IMR-90 (cell line): ENCODE measurements at regions not wholly inside any gene's neighbourhood (a gene's known extent, or its start where the extent isn't known, plus 50 kb on each side); places are given as distances from the start of the nearest gene placed in this dataset.

Source experiments
- ATAC-seq: fragments of 200-7000 bp; cut with Tn5 transposase; 2 replicates; pipeline ENCODE4 v1.9.1; 2020; ENCODE audit warnings: low read depth, mild to moderate bottlenecking, moderate library complexity
- BruUV-seq: library from RNA; stranded (reverse); fragments of 400-500 nt; replicated peaks from 2 replicates; lab custom pipeline; 2021; lab: Mats Ljungman, UMichigan
- CTCF ChIA-PET: fragments of 300-600 bp; formaldehyde crosslinking; extraction: SDS; loops from one replicate; lab custom pipeline; 2021; ENCODE audit warnings: antibody characterized with exemption; lab: Yijun Ruan, JAX
- POLR2A ChIA-PET: fragments of 300-600 bp; sonication (Branson Sonifier 250); formaldehyde crosslinking; loops from one replicate; lab custom pipeline; 2022; ENCODE audit warnings: antibody characterized with exemption; ENCODE audit not compliant: unreplicated experiment; lab: Charles Lee
- DNase-seq: peaks from one replicate; pipeline ENCODE4 v3.0.0; 2013
- H2AFZ ChIP-seq: replicated peaks from 2 replicates; pipeline ENCODE3; 2013; ENCODE audit warnings: low read length, mild to moderate bottlenecking; ENCODE audit not compliant: poor library complexity
- H2AK5ac ChIP-seq: 2 replicates; pipeline ENCODE4 v1.6.1; 2013; ENCODE audit warnings: low read depth, low read length, inconsistent platforms
- H2AK9ac ChIP-seq: replicated peaks from 2 replicates; pipeline ENCODE3; 2013; ENCODE audit warnings: mild to moderate bottlenecking, low read depth, low read length, moderate library complexity; ENCODE audit not compliant: poor library complexity
- H2BK120ac ChIP-seq: 2 replicates; pipeline ENCODE4 v1.6.1; 2013; ENCODE audit warnings: low read depth, low read length, inconsistent platforms
- H2BK15ac ChIP-seq: 3 replicates; pipeline ENCODE4 v1.6.1; 2013; ENCODE audit warnings: low read depth, low read length, inconsistent platforms
- H2BK20ac ChIP-seq: 2 replicates; pipeline ENCODE4 v1.6.1; 2013; ENCODE audit warnings: low read depth, mild to moderate bottlenecking, inconsistent platforms, low read length, moderate library complexity
- H2BK5ac ChIP-seq: 2 replicates; pipeline ENCODE4 v1.6.1; 2013; ENCODE audit warnings: mild to moderate bottlenecking, low read depth, low read length, inconsistent platforms; ENCODE audit not compliant: poor library complexity, severe bottlenecking
- H3K14ac ChIP-seq: replicated peaks from 2 replicates; pipeline ENCODE4 v1.6.1; 2013; ENCODE audit warnings: low read depth, low read length, inconsistent platforms
- H3K18ac ChIP-seq: 2 replicates; pipeline ENCODE4 v1.6.1; 2013; ENCODE audit warnings: low read depth, low read length, control low read depth
- H3K23ac ChIP-seq: 2 replicates; pipeline ENCODE4 v1.6.1; 2013; ENCODE audit warnings: low read depth, low read length, inconsistent platforms
- H3K27ac ChIP-seq: 2 replicates; pipeline ENCODE4 v1.5.1; 2013; ENCODE audit warnings: mild to moderate bottlenecking, control low read depth, low read length; ENCODE audit not compliant: insufficient read depth
- H3K27me3 ChIP-seq: 2 replicates; pipeline ENCODE4 v1.6.1; 2013; ENCODE audit warnings: low read length; ENCODE audit not compliant: control insufficient read depth, insufficient read depth
- H3K36me3 ChIP-seq: 2 replicates; pipeline ENCODE4 v1.6.1; 2013; ENCODE audit warnings: low read length, mixed read lengths; ENCODE audit not compliant: control insufficient read depth, insufficient read depth
- H3K4ac ChIP-seq: 2 replicates; pipeline ENCODE4 v1.6.1; 2013; ENCODE audit warnings: low read depth, low read length, inconsistent platforms
- H3K4me1 ChIP-seq: 2 replicates; pipeline ENCODE4 v1.6.1; 2013; ENCODE audit warnings: low read length, mixed read lengths; ENCODE audit not compliant: control insufficient read depth, insufficient read depth
- H3K4me2 ChIP-seq: 2 replicates; pipeline ENCODE4 v1.6.1; 2013; ENCODE audit warnings: low read depth, mild to moderate bottlenecking, control low read depth, low read length, moderate library complexity
- H3K4me3 ChIP-seq: 2 replicates; pipeline ENCODE4 v1.5.1; 2013; ENCODE audit warnings: low read depth, mild to moderate bottlenecking, control low read depth, low read length, moderate library complexity; ENCODE audit not compliant: insufficient read depth
- H3K56ac ChIP-seq: 2 replicates; pipeline ENCODE4 v1.6.1; 2013; ENCODE audit warnings: low read length, inconsistent platforms; ENCODE audit not compliant: insufficient read depth; ENCODE audit errors: extremely low read depth
- H3K79me1 ChIP-seq, 2 experiments: 2 replicates each; pipeline ENCODE4 v1.6.1; 2013; ENCODE audit warnings: low read length in 2 of 2, inconsistent platforms in 1 of 2, low read depth in 1 of 2
- H3K9ac ChIP-seq: 2 replicates; pipeline ENCODE4 v1.6.1; 2013; ENCODE audit warnings: low read depth, low read length, control low read depth
- H3K9me1 ChIP-seq: 2 replicates; pipeline ENCODE4 v1.6.1; 2013; ENCODE audit warnings: low read length, inconsistent platforms; ENCODE audit not compliant: insufficient read depth
- H3K9me3 ChIP-seq: 2 replicates; pipeline ENCODE4 v1.6.1; 2013; ENCODE audit warnings: low read length; ENCODE audit not compliant: control insufficient read depth, insufficient read depth
- H4K20me1 ChIP-seq: 2 replicates; pipeline ENCODE4 v1.6.1; 2013; ENCODE audit warnings: low read length, inconsistent platforms; ENCODE audit not compliant: insufficient read depth
- H4K5ac ChIP-seq: 2 replicates; pipeline ENCODE4 v1.6.1; 2013; ENCODE audit warnings: mild to moderate bottlenecking, low read depth, low read length, control low read depth
- H4K8ac ChIP-seq, 2 experiments: 2 replicates each; pipeline ENCODE4 v1.6.1; 2013; ENCODE audit warnings: low read depth in 2 of 2, low read length in 2 of 2, control low read depth in 1 of 2, inconsistent platforms in 1 of 2
- H4K91ac ChIP-seq: 2 replicates; pipeline ENCODE4 v1.6.1; 2013; ENCODE audit warnings: low read depth, low read length, inconsistent platforms; ENCODE audit not compliant: insufficient read depth
- CEBPB ChIP-seq: IDR thresholded peaks from 2 replicates; pipeline ENCODE4 v1.6.1; 2012; ENCODE audit warnings: low read depth, low read length, improper control_type of control experiment
- CHD1 ChIP-seq: IDR thresholded peaks from 2 replicates; pipeline ENCODE4 v1.6.1; 2012; ENCODE audit warnings: low read depth, low read length, improper control_type of control experiment
- FOS ChIP-seq: fragments of 150-350 bp; IDR thresholded peaks from 2 replicates; pipeline ENCODE4 v1.6.1; 2016; ENCODE audit warnings: low read depth, low read length
- MAZ ChIP-seq: IDR thresholded peaks from 2 replicates; pipeline ENCODE4 v1.6.1; 2012; ENCODE audit warnings: low read depth, mild to moderate bottlenecking, low read length, improper control_type of control experiment, moderate library complexity, borderline replicate concordance
- NFE2L2 ChIP-seq: fragments of 150-350 bp; IDR thresholded peaks from 2 replicates; pipeline ENCODE4 v1.6.1; 2016; ENCODE audit warnings: low read depth, mild to moderate bottlenecking, low read length
- POLR2A ChIP-seq: IDR thresholded peaks from 2 replicates; pipeline ENCODE4 v1.6.1; 2012; ENCODE audit warnings: mild to moderate bottlenecking, low read depth, low read length
- RAD21 ChIP-seq: IDR thresholded peaks from 2 replicates; pipeline ENCODE4 v1.6.1; 2012; ENCODE audit warnings: low read length, improper control_type of control experiment
- RFX5 ChIP-seq: IDR thresholded peaks from 2 replicates; pipeline ENCODE4 v1.8.0; 2012; ENCODE audit warnings: low read depth, mild to moderate bottlenecking, low read length, moderate library complexity
- WGBS, 2 experiments: methylation state at CpG; one replicate each; pipeline versions ENCODE4 v1.1.5 to v1.1.7; 2013; ENCODE audit warnings: missing lambda C conversion rate in 2 of 2; ENCODE audit not compliant: insufficient read length in 1 of 2; ENCODE audit errors: extremely low coverage in 2 of 2; 5-methylcytosine and 5-hydroxymethylcytosine counted together
- dilution Hi-C: fragments of 300-500 bp; cut with HindIII; formaldehyde crosslinking; loops from one replicate; pipeline ENCODE4 v1.14.3; 2018; ENCODE audit warnings: low sequenced_read_pairs; ENCODE audit not compliant: unreplicated experiment
- in situ Hi-C: fragments of 300-500 bp; cut with MboI; formaldehyde crosslinking; loops from 3 replicates; pipeline ENCODE4 v1.14.3; 2019; ENCODE audit warnings: low sequenced_read_pairs, inconsistent platforms, mixed read lengths
- intact Hi-C: fragments of 100-400 bp; cut with micrococcal nuclease; formaldehyde crosslinking; loops from 2 replicates; pipeline ENCODE4 v1.10.0; 2022
- TF ChIP-seq, protein P1 (sequence below): conservative IDR thresholded peaks from 2 replicates; pipeline ENCODE4 v1.5.1; 2012; ENCODE audit warnings: mild to moderate bottlenecking, low read depth, low read length, improper control_type of control experiment

- BruUV-seq = no TSS peak
- H2AK5ac ChIP-seq = no peak overlapping the region
- H3K18ac ChIP-seq = no peak overlapping the region
- no peak overlapping the region for H2BK5ac ChIP-seq
- no peak overlapping the region for H3K27ac ChIP-seq
- H2BK120ac ChIP-seq = no peak overlapping the region
- H3K27me3 ChIP-seq = peaks cover 29% of the 10 kb centered on the region
- no peak overlapping the region for H3K23ac ChIP-seq
- 62% methylated on average over 3 of the region's 10 CpGs; no CpG with 5 or more reads in 1 of the 2 experiments for WGBS, 2 experiments
- no peak for DNase-seq
- no peak overlapping the region for H2BK15ac ChIP-seq
- in situ Hi-C loops (no loop called here), dilution Hi-C loops (no loop called here), intact Hi-C loops (no loop called here)
- no peak overlapping the region for H2AFZ ChIP-seq
- no peak overlapping the region for H3K14ac ChIP-seq
- ChIA-PET POLR2A (no interaction called here), CTCF (no interaction called here)
- no peak overlapping the region for H3K56ac ChIP-seq
- no peak for ATAC-seq
- H3K4me2 ChIP-seq = no peak overlapping the region
- no peak overlapping the region for H4K5ac ChIP-seq
- no peaks in the 10 kb centered on the region for H3K9me3 ChIP-seq
- no peaks in the 10 kb centered on the region for H3K36me3 ChIP-seq
- TF ChIP-seq MAZ (no peak), CHD1 (no peak), FOS (no peak), POLR2A (no peak), CEBPB (no peak), RAD21 (no peak), RFX5 (no peak), NFE2L2 (no peak)
- TF ChIP-seq, protein P1, sequence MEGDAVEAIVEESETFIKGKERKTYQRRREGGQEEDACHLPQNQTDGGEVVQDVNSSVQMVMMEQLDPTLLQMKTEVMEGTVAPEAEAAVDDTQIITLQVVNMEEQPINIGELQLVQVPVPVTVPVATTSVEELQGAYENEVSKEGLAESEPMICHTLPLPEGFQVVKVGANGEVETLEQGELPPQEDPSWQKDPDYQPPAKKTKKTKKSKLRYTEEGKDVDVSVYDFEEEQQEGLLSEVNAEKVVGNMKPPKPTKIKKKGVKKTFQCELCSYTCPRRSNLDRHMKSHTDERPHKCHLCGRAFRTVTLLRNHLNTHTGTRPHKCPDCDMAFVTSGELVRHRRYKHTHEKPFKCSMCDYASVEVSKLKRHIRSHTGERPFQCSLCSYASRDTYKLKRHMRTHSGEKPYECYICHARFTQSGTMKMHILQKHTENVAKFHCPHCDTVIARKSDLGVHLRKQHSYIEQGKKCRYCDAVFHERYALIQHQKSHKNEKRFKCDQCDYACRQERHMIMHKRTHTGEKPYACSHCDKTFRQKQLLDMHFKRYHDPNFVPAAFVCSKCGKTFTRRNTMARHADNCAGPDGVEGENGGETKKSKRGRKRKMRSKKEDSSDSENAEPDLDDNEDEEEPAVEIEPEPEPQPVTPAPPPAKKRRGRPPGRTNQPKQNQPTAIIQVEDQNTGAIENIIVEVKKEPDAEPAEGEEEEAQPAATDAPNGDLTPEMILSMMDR = no peak
- H3K4me1 ChIP-seq = no peaks in the 10 kb centered on the region
- no peak overlapping the region for H4K8ac ChIP-seq
- H3K79me1 ChIP-seq = no peaks in the 10 kb centered on the region
- no peaks in the 10 kb centered on the region for H4K20me1 ChIP-seq
- H2BK20ac ChIP-seq = no peak overlapping the region
- no peak overlapping the region for H4K91ac ChIP-seq
- H3K9ac ChIP-seq = no peak overlapping the region
- H3K4me3 ChIP-seq = no peak overlapping the region
- no peak overlapping the region for H2AK9ac ChIP-seq
- no peak overlapping the region for H3K4ac ChIP-seq
- no peaks in the 10 kb centered on the region for H3K9me1 ChIP-seq
These were observed 172.3 kb upstream of the MVB12B start for GRCh38 chr9:126154182-126154827.
